ENCODE measurements at regions not wholly inside any gene's neighbourhood (a gene's known extent, or its start where the extent isn't known, plus 50 kb on each side); places are given as distances from the start of the nearest gene placed in this dataset.

GRCh38 chr5:174374206-174374605, 328.7 kb downstream of the NSG2 start:
- H3K27me3 ChIP-seq, result no peaks in the 10 kb centered on the region
- no peaks in the 10 kb centered on the region for H3K9me3 ChIP-seq
- H3K4me3 ChIP-seq, result no peak overlapping the region
- no peaks in the 10 kb centered on the region for H3K36me3 ChIP-seq
- TF ChIP-seq, protein P1, sequence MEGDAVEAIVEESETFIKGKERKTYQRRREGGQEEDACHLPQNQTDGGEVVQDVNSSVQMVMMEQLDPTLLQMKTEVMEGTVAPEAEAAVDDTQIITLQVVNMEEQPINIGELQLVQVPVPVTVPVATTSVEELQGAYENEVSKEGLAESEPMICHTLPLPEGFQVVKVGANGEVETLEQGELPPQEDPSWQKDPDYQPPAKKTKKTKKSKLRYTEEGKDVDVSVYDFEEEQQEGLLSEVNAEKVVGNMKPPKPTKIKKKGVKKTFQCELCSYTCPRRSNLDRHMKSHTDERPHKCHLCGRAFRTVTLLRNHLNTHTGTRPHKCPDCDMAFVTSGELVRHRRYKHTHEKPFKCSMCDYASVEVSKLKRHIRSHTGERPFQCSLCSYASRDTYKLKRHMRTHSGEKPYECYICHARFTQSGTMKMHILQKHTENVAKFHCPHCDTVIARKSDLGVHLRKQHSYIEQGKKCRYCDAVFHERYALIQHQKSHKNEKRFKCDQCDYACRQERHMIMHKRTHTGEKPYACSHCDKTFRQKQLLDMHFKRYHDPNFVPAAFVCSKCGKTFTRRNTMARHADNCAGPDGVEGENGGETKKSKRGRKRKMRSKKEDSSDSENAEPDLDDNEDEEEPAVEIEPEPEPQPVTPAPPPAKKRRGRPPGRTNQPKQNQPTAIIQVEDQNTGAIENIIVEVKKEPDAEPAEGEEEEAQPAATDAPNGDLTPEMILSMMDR (IDR thresholded peaks at IDR 0.05), result no peak
- no peak overlapping the region for H3K27ac ChIP-seq
- ATAC-seq (no peak), DNase-seq (no peak)
- no peaks in the 10 kb centered on the region for H3K4me1 ChIP-seq
- intact Hi-C loops (cut with DNase I), result no loop called here

DNA sequence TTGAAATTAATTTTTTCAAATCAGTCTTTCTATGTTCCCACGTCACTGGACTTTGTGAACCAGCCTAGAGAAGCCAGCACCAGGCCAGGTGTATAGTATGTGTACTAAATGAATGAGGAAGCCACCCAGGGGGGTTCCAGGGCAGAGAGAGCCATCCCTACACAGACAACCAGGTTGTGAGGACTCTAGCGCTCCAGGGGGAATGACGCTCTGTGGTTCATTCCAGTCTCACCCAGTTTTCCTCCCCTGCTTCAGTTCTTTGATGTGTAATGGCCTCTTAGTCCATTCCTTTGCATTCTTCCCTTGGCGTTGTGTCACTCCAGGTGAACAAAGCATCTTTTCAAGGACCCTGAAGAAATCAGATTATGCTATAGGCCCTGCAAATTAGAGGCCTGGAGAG, 330.6 kb downstream of the NSG2 start:
- Histone ChIP-seq H3K4me1 (no peaks in the 10 kb centered on the region), H3K27ac (no peak overlapping the region), H3K36me3 (no peaks in the 10 kb centered on the region), H3K9me3 (no peaks in the 10 kb centered on the region), H3K27me3 (no peaks in the 10 kb centered on the region), H3K4me3 (no peak overlapping the region)
- intact Hi-C loops (cut with DNase I), result no loop called here
- DNase-seq, result no peak
- ATAC-seq, result no peak
- TF ChIP-seq, protein P1 (IDR thresholded peaks at IDR 0.05), result no peak

- Histone ChIP-seq H3K27me3 (no peaks in the 10 kb centered on the region), H3K9me3 (no peaks in the 10 kb centered on the region), H3K4me3 (no peak overlapping the region), H3K36me3 (no peaks in the 10 kb centered on the region), H3K27ac (no peak overlapping the region), H3K4me1 (no peaks in the 10 kb centered on the region)
- TF ChIP-seq, protein P1 (IDR thresholded peaks at IDR 0.05), result no peak
- intact Hi-C loops (cut with DNase I), result no loop called here
- DNase-seq (no peak), ATAC-seq (no peak)
Observed at GRCh38 chr5:174376726-174377373, 331.3 kb downstream of the NSG2 start.

GRCh38 chr5:174378121-174378874, 332.8 kb downstream of the NSG2 start:
- H3K4me3 ChIP-seq, result no peak overlapping the region
- no peak for ATAC-seq
- H3K27me3 ChIP-seq, result no peaks in the 10 kb centered on the region
- intact Hi-C loops (cut with DNase I), result no loop called here
- H3K4me1 ChIP-seq, result no peaks in the 10 kb centered on the region
- no peaks in the 10 kb centered on the region for H3K36me3 ChIP-seq
- H3K27ac ChIP-seq, result no peak overlapping the region
- no peaks in the 10 kb centered on the region for H3K9me3 ChIP-seq
- DNase-seq, result no peak
- TF ChIP-seq, protein P1 (IDR thresholded peaks at IDR 0.05), result no peak

DNA sequence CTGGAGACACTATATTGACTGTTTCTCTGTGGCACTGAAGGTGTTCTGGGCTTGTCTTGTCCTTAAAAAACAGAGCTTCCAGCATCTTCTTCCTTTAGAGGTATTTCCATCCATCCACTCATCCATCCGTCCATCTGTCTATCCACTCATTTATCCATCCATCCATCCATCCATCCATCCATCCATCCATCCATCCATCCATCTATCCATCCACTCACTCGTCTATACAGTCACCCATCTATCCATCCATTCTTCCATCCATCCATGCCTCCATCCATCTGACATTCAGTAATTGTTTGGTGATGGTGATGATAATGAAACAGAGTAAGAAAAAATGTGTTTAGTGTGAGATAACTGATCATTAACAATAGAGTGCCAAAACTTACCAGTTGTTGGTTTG, 334.8 kb downstream of the NSG2 start:
- H3K27me3 ChIP-seq, result no peaks in the 10 kb centered on the region
- no peaks in the 10 kb centered on the region for H3K36me3 ChIP-seq
- TF ChIP-seq, protein P1 (IDR thresholded peaks at IDR 0.05), result no peak
- H3K9me3 ChIP-seq, result no peaks in the 10 kb centered on the region
- no peak overlapping the region for H3K4me3 ChIP-seq
- intact Hi-C loops (cut with DNase I), result no loop called here
- no peak for DNase-seq
- no peak for ATAC-seq
- H3K27ac ChIP-seq, result no peak overlapping the region
- no peaks in the 10 kb centered on the region for H3K4me1 ChIP-seq

All from upper lobe of right lung (tissue), 1 donor.